ENCODE measurements at regions not wholly inside any gene's neighbourhood (a gene's known extent, or its start where the extent isn't known, plus 50 kb on each side); places are given as distances from the start of the nearest gene placed in this dataset.
"Not testable (repeated sequence)": the region's sequence is repeated elsewhere in the genome, so short reads cannot be mapped to it uniquely, and the experiment has no call there.

DNA sequence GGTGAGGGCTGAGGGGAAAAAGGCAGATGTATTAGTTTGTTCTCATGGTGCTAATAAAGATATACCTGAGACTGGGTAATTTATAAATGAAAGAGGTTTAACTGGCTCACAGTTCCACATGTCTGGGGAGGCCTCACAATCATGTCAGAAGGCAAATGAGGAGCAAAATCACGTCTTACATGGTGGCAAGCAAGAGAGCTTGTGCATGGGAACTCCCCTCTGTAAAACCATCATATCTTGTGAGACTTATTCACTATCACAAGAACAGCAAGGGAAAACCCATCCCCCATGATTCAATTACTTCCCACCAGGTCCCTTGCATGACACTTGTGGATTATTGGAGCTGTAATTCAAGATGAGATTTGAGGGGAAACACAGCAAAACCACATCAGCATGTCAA is 1220.9 kb downstream of the GALC start:
- Histone ChIP-seq H3K4me3 (ENCODE audit: low read length) (no peak overlapping the region), H3K27ac (ENCODE audit: low read length) (no peak overlapping the region)

DNA sequence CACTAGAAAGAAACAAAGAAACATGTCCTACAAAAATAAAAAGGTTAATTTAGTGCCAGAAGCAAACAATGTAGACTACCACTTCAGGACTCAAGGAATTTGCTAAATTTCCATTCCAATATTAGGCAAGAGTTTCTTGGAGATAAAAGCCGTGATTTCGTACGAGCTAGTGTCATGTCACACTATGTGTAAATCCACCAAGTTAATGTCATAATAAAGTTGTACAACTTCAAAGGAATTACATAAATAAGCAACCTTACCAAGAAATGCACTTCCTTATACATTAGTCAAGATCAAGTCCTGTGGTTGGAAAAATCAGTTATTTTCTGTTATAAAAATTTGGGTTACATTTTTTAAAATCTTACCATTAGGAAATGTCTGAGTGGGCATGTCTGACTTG is 1222.8 kb downstream of the GALC start:
- no peak overlapping the region for H3K4me3 ChIP-seq (ENCODE audit: low read length)
- no CpG with 5 or more reads among the region's 3 CpGs for WGBS (ENCODE audit: insufficient coverage, low lambda C conversion rate)
- H3K27me3 ChIP-seq (ENCODE audit: control insufficient read depth, insufficient read depth, low read length), result no peaks in the 10 kb centered on the region
- DNase-seq, result no peak
- H3K27ac ChIP-seq (ENCODE audit: low read length), result no peak overlapping the region
- H3K9me3 ChIP-seq (ENCODE audit: control insufficient read depth, low read depth, low read length), result no peaks in the 10 kb centered on the region
- H3K36me3 ChIP-seq (ENCODE audit: control insufficient read depth, insufficient read depth, low read length), result no peaks in the 10 kb centered on the region
- no peaks in the 10 kb centered on the region for H3K4me1 ChIP-seq (ENCODE audit: control insufficient read depth, insufficient read depth, low read length)

More for the DNA sequence above, 1220.9 kb downstream of the GALC start:
- no peaks in the 10 kb centered on the region for H3K9me3 ChIP-seq (ENCODE audit: control insufficient read depth, low read depth, low read length)
- no peaks in the 10 kb centered on the region for H3K4me1 ChIP-seq (ENCODE audit: control insufficient read depth, insufficient read depth, low read length)
- DNase-seq, result no peak
- WGBS (ENCODE audit: insufficient coverage, low lambda C conversion rate), result no CpG with 5 or more reads among the region's 1 CpG
- no peaks in the 10 kb centered on the region for H3K27me3 ChIP-seq (ENCODE audit: control insufficient read depth, insufficient read depth, low read length)
- no peaks in the 10 kb centered on the region for H3K36me3 ChIP-seq (ENCODE audit: control insufficient read depth, insufficient read depth, low read length)

DNA sequence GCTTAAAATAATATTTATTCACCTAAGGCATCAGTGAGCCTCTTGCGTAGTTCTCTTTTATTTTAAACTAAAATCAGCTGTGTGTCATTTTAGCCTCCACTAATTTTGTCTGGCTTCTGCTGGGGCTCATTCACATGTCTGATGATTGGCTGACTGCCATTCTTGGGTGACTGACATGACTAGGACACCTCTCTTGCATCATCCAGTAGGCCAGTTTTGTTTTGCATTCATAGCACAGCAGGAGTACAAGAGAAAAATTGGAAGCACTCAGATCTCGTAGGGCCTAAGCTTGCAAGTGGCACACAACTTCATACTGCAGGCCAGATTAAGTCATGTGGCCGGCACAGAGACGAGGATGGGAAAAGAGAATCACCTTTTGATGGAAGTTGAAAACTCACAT is 1226.5 kb downstream of the GALC start:
- no peak for DNase-seq
- H3K9me3 ChIP-seq (ENCODE audit: control insufficient read depth, low read depth, low read length), result peaks cover 3% of the 10 kb centered on the region
- no peaks in the 10 kb centered on the region for H3K4me1 ChIP-seq (ENCODE audit: control insufficient read depth, insufficient read depth, low read length)
- H3K36me3 ChIP-seq (ENCODE audit: control insufficient read depth, insufficient read depth, low read length), result no peaks in the 10 kb centered on the region
- no CpG with 5 or more reads among the region's 4 CpGs for WGBS (ENCODE audit: insufficient coverage, low lambda C conversion rate)
- H3K27ac ChIP-seq (ENCODE audit: low read length), result no peak overlapping the region
- H3K4me3 ChIP-seq (ENCODE audit: low read length), result no peak overlapping the region
- no peaks in the 10 kb centered on the region for H3K27me3 ChIP-seq (ENCODE audit: control insufficient read depth, insufficient read depth, low read length)

DNA sequence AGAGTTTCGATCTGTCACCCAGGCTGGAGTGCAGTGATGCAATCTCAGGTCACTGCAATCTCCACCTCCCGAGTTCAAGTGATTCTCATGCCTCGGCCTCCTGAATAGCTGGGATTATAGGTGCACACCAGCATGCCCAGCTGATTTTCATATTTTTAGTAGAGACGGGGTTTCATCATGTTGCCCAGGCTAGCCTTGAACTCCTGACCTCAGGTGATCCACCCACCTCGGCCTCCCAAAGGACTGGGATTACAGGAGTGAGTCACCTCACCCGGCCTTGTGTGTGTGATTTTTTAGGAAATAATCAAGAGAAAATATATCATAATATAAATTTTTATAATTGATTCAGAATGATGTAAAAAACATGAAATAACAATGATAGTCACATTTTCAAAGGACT is 1231.4 kb downstream of the GALC start:
- DNase-seq, result no peak
- Histone ChIP-seq H3K4me3 (ENCODE audit: low read length) (no peak overlapping the region), H3K4me1 (ENCODE audit: control insufficient read depth, insufficient read depth, low read length) (no peaks in the 10 kb centered on the region), H3K9me3 (ENCODE audit: control insufficient read depth, low read depth, low read length) (peaks cover 3% of the 10 kb centered on the region), H3K36me3 (ENCODE audit: control insufficient read depth, insufficient read depth, low read length) (no peaks in the 10 kb centered on the region), H3K27me3 (ENCODE audit: control insufficient read depth, insufficient read depth, low read length) (no peaks in the 10 kb centered on the region), H3K27ac (ENCODE audit: low read length) (no peak overlapping the region)
- no CpG with 5 or more reads among the region's 6 CpGs for WGBS (ENCODE audit: insufficient coverage, low lambda C conversion rate)

DNA sequence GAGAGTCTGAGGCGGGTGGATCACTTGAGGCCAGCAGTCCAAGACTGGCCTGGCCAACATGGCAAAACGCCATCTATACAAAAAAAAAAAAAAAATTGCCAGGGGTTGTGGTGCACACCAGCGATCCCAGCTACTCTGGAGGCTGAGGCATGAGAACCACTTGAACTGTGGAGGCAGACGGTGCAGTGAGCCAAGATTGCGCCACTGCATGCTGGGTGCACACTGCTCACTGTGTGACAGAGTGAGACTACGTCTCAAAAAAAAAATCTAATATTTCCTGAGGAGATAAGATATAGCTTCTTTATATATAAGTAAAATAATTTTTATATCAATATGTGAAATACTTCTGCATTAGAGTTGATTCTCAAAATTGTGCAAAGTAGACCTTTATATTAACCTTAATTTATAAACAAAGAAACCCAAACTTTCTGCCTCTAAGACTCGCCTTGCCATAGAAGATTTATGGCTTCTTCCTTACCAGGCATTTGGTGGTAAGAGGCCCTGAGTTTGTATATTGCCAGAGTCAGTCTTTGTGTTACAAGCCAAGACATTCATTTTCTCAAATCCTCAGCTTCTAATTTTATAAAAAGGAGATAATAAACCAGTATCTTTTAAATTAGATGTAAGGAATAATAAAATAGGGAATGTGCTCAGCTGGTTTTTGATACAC is 1226.7 kb downstream of the FLRT2 start:
- Histone ChIP-seq H3K27me3 (ENCODE audit: control insufficient read depth, insufficient read depth, low read length) (no peaks in the 10 kb centered on the region), H3K4me3 (ENCODE audit: low read length) (no peak overlapping the region), H3K4me1 (ENCODE audit: control insufficient read depth, insufficient read depth, low read length) (no peaks in the 10 kb centered on the region), H3K27ac (ENCODE audit: low read length) (no peak overlapping the region), H3K9me3 (ENCODE audit: control insufficient read depth, low read depth, low read length) (no peaks in the 10 kb centered on the region), H3K36me3 (ENCODE audit: control insufficient read depth, insufficient read depth, low read length) (no peaks in the 10 kb centered on the region)
- DNase-seq, result no peak
- WGBS (ENCODE audit: insufficient coverage, low lambda C conversion rate), result no CpG with 5 or more reads among the region's 7 CpGs

DNA sequence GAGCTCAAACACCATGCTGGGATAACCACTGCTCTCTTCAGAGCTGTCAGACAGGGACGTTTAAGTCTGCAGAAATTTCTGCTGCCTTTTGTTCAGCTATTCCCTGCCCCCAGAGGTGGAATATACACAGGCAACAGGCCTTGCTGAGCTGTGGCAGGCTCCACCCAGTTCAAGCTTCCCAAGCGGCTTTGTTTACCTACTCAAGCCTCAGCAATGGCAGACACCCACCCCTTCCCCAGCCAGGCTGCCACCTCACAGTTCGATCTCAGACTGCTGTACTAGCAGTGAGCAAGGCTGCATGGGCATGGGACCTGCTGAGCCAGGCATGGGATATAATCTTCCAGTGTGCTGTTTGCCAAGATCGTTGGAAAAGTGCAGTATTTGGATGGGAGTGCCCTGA is 1220.5 kb downstream of the FLRT2 start:
- not testable (repeated sequence) for H3K27me3 ChIP-seq (ENCODE audit: control insufficient read depth, insufficient read depth, low read length); H3K4me1 ChIP-seq (ENCODE audit: control insufficient read depth, insufficient read depth, low read length); DNase-seq; H3K9me3 ChIP-seq (ENCODE audit: control insufficient read depth, low read depth, low read length); H3K27ac ChIP-seq (ENCODE audit: low read length); H3K36me3 ChIP-seq (ENCODE audit: control insufficient read depth, insufficient read depth, low read length); H3K4me3 ChIP-seq (ENCODE audit: low read length)
- no CpG with 5 or more reads among the region's 4 CpGs for WGBS (ENCODE audit: insufficient coverage, low lambda C conversion rate)

DNA sequence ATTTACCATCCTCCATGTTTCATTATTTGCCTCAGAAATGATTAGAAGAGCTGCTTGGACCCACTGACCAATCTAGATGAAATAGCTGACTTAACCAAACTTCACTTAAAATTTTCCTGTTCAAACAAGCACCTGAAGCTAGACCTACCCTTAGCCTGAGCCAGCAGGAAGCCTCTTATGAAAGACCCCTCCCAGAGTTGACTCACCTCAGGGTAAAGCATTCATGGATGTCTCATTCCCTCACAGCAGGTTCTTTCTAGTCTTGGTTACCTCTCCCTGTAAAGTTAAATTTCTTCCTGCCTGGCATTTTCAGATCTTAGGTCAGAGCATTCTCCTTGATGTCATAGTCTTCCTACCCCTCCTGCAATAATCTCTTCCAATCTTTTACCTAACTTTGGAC is 1209.8 kb downstream of the FLRT2 start:
- no peaks in the 10 kb centered on the region for H3K27me3 ChIP-seq (ENCODE audit: control insufficient read depth, insufficient read depth, low read length)
- no peak for DNase-seq
- no peaks in the 10 kb centered on the region for H3K9me3 ChIP-seq (ENCODE audit: control insufficient read depth, low read depth, low read length)
- H3K27ac ChIP-seq (ENCODE audit: low read length), result no peak overlapping the region
- no peak overlapping the region for H3K4me3 ChIP-seq (ENCODE audit: low read length)
- H3K36me3 ChIP-seq (ENCODE audit: control insufficient read depth, insufficient read depth, low read length), result no peaks in the 10 kb centered on the region
- no peaks in the 10 kb centered on the region for H3K4me1 ChIP-seq (ENCODE audit: control insufficient read depth, insufficient read depth, low read length)

DNA sequence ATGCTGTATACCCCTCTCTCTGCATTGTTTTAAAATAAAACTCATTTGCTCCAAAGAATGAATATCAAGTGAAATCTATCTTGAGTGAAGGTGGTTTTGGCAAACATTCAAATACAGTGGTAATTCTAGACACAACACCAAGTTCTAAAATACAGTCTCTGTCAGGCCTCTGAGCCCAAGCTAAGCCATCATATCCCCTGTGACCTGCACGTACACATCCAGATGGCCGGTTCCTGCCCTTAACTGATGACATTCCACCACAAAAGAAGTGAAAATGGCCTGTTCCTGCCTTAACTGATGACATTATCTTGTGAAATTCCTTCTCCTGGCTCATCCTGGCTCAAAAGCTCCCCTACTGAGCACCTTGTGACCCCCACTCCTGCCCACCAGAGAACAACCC is 1201.5 kb downstream of the FLRT2 start:
- whole genome bisulfite sequencing (ENCODE audit: insufficient coverage, low lambda C conversion rate), result no CpG with 5 or more reads among the region's 2 CpGs
- not testable (repeated sequence) for H3K9me3 ChIP-seq (ENCODE audit: control insufficient read depth, low read depth, low read length); H3K27ac ChIP-seq (ENCODE audit: low read length); H3K36me3 ChIP-seq (ENCODE audit: control insufficient read depth, insufficient read depth, low read length); DNase-seq; H3K27me3 ChIP-seq (ENCODE audit: control insufficient read depth, insufficient read depth, low read length); H3K4me1 ChIP-seq (ENCODE audit: control insufficient read depth, insufficient read depth, low read length); H3K4me3 ChIP-seq (ENCODE audit: low read length)

DNA sequence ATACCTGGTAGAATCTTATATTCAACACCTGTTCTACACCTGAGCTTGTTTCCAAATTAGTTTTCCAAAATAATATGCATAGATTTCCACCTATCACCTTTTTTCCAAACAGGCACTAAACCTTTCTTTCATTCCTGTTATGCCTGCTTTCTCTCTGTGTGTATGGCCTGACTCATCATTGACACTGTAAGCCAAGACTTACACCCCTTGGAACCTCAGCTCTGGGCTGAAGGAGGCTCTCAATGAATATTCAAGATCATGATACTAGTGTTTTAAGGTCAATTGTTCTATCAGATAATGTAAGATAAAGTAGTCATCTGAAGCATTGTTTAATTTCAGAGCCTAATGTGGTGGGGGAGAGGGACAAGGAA is 1193.3 kb downstream of the FLRT2 start:
- Histone ChIP-seq H3K4me1 (ENCODE audit: control insufficient read depth, insufficient read depth, low read length) (no peaks in the 10 kb centered on the region), H3K9me3 (ENCODE audit: control insufficient read depth, low read depth, low read length) (no peaks in the 10 kb centered on the region), H3K4me3 (ENCODE audit: low read length) (no peak overlapping the region), H3K27me3 (ENCODE audit: control insufficient read depth, insufficient read depth, low read length) (no peaks in the 10 kb centered on the region), H3K27ac (ENCODE audit: low read length) (no peak overlapping the region), H3K36me3 (ENCODE audit: control insufficient read depth, insufficient read depth, low read length) (no peaks in the 10 kb centered on the region)
- DNase-seq, result no peak

DNA sequence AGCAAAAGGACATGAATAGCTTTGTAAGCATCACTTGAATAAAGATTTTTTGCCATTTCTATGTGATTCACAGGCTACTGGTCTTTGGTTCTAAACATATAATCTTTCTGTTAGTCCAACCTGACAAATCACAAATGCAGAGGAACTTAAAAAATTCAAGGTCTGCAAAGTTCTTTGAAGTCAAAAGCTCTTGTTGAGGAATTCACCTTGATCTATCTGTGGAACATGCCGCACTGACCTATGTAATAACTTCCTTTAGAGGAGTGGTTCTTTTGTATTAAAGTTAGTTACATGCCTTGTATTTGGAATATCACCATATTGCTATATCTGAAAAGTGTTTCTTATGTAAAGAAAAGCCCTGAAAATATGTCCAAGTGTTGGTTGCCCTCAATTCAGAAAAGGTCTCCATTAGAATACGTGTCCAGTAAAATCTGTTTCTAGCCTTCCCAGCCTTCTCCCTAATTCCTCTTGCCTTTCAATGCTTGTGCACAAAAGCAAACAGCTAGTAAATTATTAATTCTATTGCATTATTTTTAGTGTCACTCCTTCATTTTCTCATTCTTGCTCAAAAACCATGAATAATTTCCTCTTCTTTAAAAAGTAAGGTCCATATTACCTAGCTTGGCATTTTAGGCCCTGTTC is 1192.8 kb downstream of the FLRT2 start:
- DNase-seq, result no peak
- Histone ChIP-seq H3K4me1 (ENCODE audit: control insufficient read depth, insufficient read depth, low read length) (no peaks in the 10 kb centered on the region), H3K9me3 (ENCODE audit: control insufficient read depth, low read depth, low read length) (no peaks in the 10 kb centered on the region), H3K27me3 (ENCODE audit: control insufficient read depth, insufficient read depth, low read length) (no peaks in the 10 kb centered on the region), H3K4me3 (ENCODE audit: low read length) (no peak overlapping the region), H3K27ac (ENCODE audit: low read length) (no peak overlapping the region), H3K36me3 (ENCODE audit: control insufficient read depth, insufficient read depth, low read length) (no peaks in the 10 kb centered on the region)
- 100% methylated on average over 1 of the region's 2 CpGs for WGBS (ENCODE audit: insufficient coverage, low lambda C conversion rate)

DNA sequence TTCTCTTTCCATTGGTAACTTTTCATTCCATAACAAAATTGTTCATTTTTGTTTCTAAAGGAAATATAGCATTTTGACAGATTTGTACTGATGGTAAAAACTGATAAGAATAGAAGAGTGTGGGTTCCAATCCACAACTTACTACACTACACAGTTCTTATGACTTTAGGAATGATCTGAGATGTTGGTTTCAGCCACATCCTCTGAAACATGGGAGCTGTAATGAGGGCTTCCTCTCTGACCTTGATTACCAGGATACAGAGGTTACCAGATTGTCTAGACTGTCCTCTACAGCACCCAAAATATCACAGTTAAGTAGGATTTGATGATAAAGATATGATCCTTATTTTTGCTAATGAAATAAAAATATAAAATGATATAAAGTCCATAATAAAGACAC is 1184.6 kb downstream of the FLRT2 start:
- Histone ChIP-seq H3K27ac (ENCODE audit: low read length) (no peak overlapping the region), H3K36me3 (ENCODE audit: control insufficient read depth, insufficient read depth, low read length) (no peaks in the 10 kb centered on the region), H3K4me1 (ENCODE audit: control insufficient read depth, insufficient read depth, low read length) (no peaks in the 10 kb centered on the region), H3K4me3 (ENCODE audit: low read length) (no peak overlapping the region), H3K27me3 (ENCODE audit: control insufficient read depth, insufficient read depth, low read length) (no peaks in the 10 kb centered on the region), H3K9me3 (ENCODE audit: control insufficient read depth, low read depth, low read length) (no peaks in the 10 kb centered on the region)
- DNase-seq, result no peak

Measured in large intestine (tissue), 3 donors.